22Rv1 (cell line): ENCODE measurements at regions not wholly inside any gene's neighbourhood (a gene's known extent, or its start where the extent isn't known, plus 50 kb on each side); places are given as distances from the start of the nearest gene placed in this dataset.

Experiments
- CTCF ChIP-seq: fragments of 450-650 bp; IDR thresholded peaks from 2 replicates; pipeline ENCODE4 v1.5.1; 2017; ENCODE audit warnings: mild to moderate bottlenecking
- ZFX ChIP-seq: fragments of 450-650 bp; IDR thresholded peaks from 2 replicates; pipeline ENCODE4 v1.6.1; 2017; ENCODE audit warnings: antibody characterized with exemption, borderline replicate concordance

- TF ChIP-seq CTCF (no peak), ZFX (no peak)
Measured at GRCh38 chr4:38195911-38196310, 235.7 kb downstream of the PTTG2 start.
